RPMI8226 (cell line): ENCODE measurements at regions not wholly inside any gene's neighbourhood (a gene's known extent, or its start where the extent isn't known, plus 50 kb on each side); places are given as distances from the start of the nearest gene placed in this dataset.
"Not testable (repeated sequence)": the region's sequence is repeated elsewhere in the genome, so short reads cannot be mapped to it uniquely, and the experiment has no call there.

Source experiments
- DNase-seq: peaks from one replicate; pipeline ENCODE4 v3.0.0-alpha.2; 2015

DNA sequence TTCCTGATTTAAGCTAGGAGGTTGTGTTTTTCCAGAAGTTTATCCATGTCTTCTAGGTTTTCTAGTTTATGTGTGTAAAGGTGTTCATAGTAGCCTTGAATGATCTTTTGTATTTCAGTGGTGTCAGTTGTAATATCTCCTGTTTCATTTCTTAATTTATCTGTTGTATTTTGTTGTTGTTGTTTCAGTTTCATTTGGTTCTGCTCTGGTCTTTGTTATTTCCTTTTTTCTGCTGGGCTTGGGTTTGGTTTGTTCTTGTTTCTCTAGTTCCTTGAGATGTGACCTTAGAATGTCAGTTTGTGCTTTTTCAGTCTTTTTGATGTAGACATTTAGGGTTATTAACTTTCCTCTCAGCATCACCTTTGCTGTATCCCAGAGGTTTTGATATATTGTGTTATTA is 62.8 kb downstream of the SCP2D1 start:
- not testable (repeated sequence) for DNase-seq

- no peak for DNase-seq
Observed at GRCh38 chr20:18879262-18879661, 65.7 kb downstream of the SCP2D1 start.

DNA sequence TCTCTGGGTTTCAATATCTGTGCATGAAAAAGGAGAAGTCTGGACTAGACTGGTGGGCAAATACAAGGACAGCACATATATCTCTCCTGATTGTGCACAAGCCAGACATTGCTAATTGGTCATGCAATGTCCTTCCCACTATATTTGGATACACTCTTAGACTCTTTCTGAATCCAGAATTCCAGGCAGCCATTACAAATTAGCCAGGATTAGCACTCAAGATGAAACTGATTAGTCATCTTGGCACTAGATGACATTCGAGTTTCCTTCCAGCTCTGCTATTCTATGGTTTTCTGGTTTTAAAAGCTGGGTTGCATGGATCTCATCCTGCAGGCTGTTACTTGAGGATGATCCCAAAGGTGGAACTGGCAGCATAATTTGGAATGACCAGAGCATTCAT is 73.2 kb downstream of the SCP2D1 start:
- DNase-seq = no peak

DNA sequence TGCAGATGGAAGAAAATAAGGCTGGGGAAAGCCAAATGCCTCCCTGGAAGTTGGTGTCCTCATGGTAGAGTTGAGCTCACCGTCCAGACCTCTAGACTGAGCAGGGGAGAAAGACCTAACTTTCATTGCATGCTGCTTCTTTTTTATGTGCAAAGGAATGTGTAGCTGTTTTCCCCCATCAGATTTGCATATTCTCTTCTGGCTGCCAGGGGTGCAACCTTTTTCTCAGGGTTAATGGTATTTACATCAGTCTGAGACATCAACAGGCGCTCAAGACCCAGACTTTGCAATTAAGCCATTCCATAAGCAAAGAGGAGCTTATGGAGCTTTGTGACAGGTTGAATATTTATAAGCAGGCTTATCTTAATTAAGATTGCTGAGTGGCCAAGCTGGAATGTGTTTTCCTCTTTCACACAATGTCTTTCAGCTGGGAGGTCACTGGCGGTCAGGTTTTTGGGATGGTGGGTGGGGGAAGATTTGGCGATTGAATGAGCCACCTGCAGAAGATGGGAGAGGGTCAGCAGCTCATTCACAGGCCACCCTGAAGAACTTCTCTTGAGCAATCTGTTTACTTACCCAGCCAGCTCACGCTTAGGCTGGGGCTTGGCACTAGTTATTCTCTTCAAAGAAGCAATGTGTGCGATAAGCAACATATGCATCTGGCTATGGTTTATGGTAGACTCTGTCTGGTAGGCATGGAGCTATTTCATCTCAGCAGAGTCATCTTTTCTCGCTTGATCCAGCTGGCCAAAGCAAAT is 88.6 kb downstream of the SCP2D1 start:
- DNase-seq = no peak

DNA sequence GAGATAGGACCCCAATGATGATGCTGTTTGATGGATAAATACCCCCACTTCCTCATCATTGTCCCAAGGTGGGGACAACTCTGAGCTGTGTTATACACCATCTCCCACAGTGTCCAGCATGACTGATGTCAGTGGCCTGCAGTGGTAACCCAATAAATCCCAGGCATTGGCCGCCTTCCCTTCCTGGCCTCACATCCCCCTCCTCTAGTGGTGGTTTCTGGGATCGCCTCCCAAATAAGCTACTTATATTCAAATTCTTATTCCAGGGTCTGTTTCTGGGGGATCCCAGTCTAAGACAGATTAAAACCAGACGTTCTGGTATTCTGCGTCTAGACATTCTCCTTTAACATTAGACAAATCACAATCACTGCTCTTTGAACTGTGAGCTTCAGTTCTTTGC is 90.6 kb downstream of the SCP2D1 start:
- no peak for DNase-seq

GRCh38 chr20:18904624-18905023 is 91.0 kb downstream of the SCP2D1 start:
- DNase-seq = peak; percentile 4

DNA sequence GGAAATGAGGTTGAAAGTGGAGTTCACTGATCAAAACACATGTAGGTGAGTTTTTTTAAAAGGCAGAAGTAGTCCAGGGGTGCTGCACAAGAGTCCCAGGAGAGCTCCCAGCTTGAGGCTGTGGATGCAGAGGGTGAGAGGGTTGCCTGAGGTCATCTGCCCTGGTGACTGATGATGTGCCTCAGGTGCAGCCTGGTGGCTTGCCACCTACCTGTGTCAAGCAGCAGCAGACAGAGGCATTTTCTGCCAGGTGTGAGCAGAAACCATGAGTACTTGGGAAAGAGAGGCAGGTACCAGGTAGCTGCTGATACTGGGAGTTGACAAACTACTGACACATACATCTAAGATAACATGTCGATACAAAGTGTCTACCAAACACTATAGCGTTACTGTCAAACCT is 92.5 kb downstream of the SCP2D1 start:
- no peak for DNase-seq

GRCh38 chr20:18907353-18907752 is 93.8 kb downstream of the SCP2D1 start:
- DNase-seq = no peak

GRCh38 chr20:18908109-18908508 is 94.5 kb downstream of the SCP2D1 start:
- no peak for DNase-seq

GRCh38 chr20:18909254-18909653 is 95.7 kb downstream of the SCP2D1 start:
- no peak for DNase-seq

GRCh38 chr20:18913701-18914100 is 100.1 kb downstream of the SCP2D1 start:
- no peak for DNase-seq

DNA sequence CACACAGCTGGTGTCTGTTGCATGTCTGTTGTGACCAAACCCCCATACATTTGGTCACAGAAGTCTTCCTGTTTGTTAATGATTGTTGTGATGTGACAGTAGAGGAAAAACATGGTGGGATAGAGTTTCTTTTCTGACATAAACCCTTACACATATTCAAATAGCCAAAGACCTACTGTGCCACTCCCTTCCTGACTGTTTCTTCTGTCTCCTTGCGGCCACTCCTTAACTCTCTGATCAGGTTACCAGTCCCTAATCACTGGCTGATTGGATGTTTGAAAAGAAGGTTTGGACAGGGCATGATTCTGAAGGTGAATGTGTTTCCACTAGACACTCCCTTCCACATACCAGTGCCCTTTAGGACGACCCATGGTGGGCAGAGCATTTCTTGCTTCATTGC is 101.2 kb downstream of the SCP2D1 start:
- no peak for DNase-seq

GRCh38 chr20:18916886-18917750 is 103.5 kb downstream of the SCP2D1 start:
- no peak for DNase-seq

- DNase-seq = no peak
Observed at GRCh38 chr20:18919996-18920395, 106.4 kb downstream of the SCP2D1 start.

DNA sequence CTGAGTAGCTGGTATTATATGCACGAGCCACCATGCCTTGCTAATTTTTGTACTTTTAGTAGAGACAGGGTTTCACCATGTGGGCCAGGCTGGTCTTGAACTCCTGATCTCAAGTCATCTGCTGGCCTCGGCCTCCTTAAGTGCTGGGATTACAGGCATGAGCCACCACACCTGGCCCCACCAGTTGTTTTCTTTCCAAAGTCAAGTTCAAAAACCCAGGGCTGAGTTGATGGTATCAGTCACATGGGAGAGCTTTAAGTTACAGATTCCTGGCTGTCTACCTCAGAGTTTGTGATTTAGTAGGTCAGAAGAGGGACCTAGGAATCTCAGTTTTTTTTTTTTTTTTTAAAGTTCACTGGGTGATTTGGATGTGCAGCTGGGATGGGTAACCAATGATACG is 107.7 kb downstream of the SCP2D1 start:
- no peak for DNase-seq

DNA sequence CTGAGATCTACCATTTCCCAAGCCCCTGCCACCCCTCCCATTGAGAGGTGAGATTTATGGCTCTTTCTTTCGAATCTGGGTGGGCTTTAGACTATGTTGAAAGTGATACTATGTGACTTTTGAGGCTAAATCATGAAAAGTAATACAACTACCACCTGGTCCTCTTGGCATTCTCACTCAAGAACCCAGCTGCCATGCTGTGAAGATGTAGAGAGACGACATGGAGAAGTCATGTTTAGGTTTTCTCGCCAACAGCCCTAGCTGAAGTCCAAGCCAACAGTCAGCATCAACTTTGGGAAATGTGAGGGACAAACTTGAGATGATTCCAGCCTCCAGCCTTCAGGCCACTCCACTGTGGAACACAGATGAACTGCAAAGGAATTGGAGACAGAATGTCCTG is 108.7 kb downstream of the SCP2D1 start:
- DNase-seq = no peak

- no peak for DNase-seq
Observed at GRCh38 chr20:18922898-18923297, 109.3 kb downstream of the SCP2D1 start.

DNA sequence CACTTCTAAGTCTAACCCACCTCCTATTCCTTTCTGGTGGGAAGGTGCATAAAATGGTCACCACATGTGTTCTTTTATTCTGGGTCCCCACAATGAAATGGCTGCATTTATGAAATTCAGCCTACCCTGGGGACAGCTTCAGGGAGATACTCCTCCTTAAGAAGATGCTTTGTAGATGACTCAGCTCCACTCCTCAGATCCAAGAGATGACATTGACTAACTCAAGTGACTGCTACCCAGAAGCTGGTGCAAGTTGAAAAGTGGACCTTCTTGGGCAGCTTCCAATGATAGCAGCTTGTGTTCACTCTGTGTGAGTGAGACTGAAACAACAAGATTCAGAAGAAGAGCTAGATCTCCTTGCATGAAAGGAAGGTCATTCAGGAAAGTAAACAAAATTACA is 113.4 kb downstream of the SCP2D1 start:
- DNase-seq = no peak

DNA sequence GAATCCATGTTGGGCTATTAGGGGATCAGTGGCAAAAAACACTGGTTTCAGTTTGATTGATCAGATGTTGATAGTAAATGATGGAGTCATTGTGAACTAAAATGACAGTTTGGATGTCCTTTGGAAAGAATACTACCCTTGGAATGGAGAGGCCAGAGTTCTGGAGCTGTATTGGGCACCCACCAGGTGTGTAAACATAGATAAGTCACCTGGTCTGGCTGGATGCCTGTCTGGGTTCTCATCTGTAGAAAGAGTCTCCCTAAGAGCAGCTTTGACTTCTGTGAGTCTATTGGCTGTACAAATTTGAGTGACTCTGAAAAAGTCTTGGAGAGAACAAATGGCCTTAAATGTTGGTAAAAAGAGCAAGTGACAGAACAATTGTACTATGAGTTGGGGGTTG is 115.0 kb downstream of the SCP2D1 start:
- DNase-seq = no peak

GRCh38 chr20:18929800-18930199 is 116.2 kb downstream of the SCP2D1 start:
- DNase-seq = no peak

DNA sequence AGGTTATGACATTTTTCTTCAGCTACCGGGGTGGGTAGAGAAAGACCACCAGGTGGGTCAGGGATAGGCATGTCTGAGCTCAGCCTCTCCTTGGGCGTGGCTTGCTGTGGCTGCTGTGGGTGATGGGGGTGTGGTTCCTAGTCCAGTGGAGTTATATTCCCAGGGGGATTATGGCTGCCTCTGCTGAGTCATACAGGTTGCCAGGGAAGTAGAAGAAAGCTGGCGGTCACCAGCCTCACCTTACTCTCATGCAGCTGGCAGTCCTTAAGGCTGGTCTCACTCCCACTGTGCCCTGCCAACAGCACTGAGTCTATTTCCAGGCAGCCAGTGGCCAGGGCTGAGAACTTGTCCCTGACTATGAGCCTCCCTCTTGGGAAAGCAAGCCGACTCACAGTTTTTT is 130.0 kb downstream of the SCP2D1 start:
- DNase-seq = no peak

- no peak for DNase-seq
Observed at GRCh38 chr20:18956890-18957289, 143.3 kb downstream of the SCP2D1 start.

DNA sequence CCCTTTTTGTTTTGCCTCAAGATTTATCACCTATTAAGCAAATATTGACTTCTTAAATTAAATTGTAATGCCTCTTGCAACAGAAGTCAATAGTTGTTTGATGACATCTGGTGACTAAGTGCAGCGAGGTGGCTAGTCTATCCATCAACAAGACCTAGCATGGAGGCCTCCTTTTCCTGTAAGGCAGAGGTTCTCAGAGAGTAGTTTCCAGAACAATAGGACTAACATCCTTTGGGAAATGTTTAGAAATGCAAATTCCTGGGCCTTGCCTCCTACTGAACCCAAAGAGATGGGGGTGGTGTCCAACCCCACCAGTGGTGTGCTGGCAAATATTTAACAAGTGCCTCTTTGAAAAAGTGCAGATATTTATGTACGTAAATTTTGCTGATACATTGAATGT is 143.7 kb downstream of the SCP2D1 start:
- DNase-seq = no peak

GRCh38 chr20:18971121-18971520 is 157.5 kb downstream of the SCP2D1 start:
- no peak for DNase-seq
